ENCODE measurements at regions not wholly inside any gene's neighbourhood (a gene's known extent, or its start where the extent isn't known, plus 50 kb on each side); places are given as distances from the start of the nearest gene placed in this dataset.
A peak's percentile ranks its signal among the peaks of the same experiment; 100 is the strongest.
"Not testable (repeated sequence)": the region's sequence is repeated elsewhere in the genome, so short reads cannot be mapped to it uniquely, and the experiment has no call there.

DNA sequence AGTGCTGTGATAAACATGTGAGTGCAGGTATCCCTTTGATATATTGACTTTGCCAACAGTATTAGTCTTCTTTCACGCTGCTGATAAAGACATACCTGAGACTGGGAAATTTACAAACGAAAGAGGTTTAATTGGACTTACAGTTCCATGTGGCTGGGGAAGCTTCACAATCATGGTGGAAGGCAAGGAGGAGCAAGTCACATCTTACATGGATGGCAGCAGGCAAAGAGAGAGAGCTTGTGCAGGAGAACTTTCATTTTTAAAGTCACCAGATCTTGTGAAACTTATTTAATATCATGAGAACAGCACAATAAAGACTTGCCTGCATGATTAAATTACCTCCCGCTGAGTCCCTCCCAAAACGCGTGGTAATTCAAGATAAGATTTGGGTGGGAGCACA is 277.9 kb upstream of the GCFC2 start:
- not testable (repeated sequence) for FAIRE-seq

DNA sequence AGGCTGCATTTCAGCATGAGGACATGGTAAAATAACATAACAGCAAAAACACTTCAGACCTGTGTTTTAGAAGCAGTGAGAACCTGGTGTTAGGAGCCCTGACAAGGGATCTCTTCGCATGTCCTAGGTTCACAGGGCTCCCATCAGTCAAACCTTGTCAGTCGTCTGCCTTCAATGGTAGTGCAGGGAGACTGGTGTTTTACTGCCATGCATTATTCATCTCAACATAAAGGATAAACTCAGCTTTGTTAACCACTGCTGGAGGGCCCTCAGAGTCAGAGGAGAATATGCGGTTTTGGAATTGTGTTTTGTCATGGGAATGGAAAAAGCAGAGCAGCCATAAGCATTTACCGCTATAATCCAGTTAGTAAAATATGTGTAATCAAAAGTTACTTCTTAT is 275.9 kb upstream of the GCFC2 start:
- FAIRE-seq: no peak

DNA sequence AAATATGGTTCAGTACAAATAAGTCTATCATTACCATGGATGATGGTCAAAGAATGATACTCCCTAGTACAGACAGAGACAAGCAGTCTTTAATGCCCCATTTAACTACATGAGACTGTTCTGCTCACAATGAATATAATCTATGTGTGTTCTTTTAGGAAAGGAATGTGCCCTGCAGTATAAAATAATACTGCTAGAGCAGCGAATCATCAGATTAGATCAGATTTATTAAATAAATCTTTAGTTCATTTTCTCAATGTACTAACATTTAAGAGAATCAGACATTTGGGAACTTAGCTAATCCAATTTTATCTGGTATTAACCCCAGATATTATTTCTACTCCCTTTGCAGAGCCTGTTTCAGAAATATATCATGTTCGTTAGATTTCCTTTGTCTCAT is 272.0 kb upstream of the GCFC2 start:
- FAIRE-seq: no peak

DNA sequence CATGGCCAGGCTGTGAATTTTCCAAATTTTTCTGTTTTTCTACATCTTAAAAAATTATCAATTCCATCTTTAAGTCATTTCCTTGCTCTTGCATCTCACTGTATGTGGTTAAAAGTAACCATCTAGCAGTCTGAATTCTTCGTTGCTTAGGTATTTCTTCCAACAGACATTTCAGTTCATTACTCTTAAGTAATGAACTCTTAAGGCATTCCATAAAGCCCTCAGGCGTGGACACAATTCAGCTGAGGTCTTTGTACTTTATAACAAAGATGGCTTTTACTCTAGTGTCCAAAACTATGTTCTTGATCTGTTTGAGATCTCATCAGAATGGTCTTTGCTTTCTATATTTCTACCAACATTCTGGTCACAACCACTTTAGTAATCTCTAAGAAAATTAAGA is 253.9 kb upstream of the GCFC2 start:
- no peak for FAIRE-seq

DNA sequence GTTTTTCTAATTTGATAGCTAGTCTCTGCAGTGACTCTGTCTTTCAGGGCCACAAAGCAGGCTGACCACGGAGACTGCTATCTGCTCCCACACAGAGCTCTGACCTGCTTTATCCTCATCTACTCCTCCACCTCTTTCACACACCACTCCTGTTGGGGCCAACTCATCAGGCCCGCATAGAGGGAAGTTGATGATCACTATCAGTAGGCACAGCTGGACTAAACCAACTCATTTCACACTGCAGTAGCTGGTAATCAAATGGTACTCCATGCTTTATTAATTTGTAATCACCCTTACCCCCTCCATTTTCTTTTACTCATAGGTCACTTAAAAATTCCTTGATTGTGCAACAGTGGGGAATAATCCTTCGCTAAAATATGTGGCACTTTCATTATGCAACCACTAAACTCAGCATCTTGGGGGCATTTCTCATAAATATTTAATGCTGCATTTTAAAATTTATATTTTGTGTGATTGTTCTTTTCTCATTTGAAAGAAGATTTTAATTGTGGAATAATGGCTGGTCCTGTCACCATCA is 249.8 kb upstream of the GCFC2 start:
- no peak for FAIRE-seq

DNA sequence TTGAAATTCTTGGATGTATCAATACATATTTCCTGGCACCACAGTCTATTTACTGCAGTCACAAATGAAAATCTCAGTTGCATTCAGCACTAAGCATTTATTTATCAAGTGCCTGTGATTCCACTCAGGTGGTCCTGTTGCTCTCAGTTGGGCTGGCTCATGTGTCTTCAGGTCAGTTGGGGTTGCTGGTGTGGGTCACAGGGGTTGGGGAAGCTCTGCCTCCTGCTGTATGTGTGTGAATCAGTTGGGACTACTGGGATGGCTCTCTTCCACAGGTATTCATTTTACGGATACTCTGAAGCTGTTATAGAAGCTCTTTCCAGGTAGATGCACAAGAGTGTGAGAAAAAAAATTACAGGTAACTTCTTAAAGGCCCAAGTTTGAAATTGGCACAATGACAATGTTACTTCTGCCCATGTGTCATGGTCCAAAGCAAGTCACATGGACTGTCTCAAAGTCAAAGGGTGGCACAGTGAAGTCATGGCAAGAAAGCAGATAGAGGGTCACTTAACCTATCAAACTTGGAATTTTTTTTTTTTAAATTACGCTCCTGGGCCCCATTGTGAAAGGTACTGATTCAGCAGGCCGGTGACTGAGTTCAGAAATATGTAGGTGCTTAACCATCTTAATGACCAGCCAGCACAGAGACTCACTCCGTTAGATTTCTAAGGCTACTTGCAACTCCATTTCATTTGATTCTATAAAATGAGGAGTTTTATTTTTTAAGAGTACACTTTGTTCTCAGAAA is 249.2 kb upstream of the GCFC2 start:
- FAIRE-seq: no peak

DNA sequence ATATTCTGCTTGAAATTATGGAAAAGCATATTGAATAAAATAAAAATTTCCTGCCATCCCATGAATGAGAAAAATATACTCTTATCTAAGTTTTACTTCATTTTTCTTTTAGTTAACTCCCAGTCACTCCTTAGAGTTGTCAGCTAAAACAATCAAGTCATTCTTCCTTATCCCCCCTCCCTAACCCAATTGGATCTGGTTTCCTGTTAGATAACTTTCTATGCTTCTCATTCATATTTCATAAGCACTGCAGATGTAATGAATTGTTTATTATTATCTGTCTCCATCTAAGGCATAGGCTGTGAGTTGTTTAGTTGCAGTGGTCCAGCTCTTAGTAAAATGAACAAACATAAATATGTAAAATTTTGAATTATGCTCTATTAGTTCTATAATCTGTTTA is 244.0 kb upstream of the GCFC2 start:
- no peak for FAIRE-seq

DNA sequence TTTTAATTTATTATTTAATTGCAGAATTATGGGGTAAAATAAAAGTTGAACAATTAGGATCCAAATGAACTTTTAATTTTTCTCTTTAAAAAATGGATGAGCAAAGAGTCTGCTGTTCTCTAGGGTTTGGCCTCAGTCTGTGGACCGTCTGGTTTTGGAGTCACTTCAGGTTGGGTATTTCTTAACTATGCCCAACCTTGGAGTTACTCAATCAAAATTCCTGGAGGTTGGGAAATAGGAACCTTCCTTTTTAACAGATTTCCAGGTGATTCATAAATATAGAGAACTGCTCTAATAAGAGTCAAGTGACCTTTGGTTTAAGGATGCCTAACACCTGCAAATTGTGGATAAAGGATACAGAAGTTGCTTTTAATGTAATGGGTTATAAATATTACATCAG is 241.5 kb upstream of the GCFC2 start:
- no peak for FAIRE-seq

DNA sequence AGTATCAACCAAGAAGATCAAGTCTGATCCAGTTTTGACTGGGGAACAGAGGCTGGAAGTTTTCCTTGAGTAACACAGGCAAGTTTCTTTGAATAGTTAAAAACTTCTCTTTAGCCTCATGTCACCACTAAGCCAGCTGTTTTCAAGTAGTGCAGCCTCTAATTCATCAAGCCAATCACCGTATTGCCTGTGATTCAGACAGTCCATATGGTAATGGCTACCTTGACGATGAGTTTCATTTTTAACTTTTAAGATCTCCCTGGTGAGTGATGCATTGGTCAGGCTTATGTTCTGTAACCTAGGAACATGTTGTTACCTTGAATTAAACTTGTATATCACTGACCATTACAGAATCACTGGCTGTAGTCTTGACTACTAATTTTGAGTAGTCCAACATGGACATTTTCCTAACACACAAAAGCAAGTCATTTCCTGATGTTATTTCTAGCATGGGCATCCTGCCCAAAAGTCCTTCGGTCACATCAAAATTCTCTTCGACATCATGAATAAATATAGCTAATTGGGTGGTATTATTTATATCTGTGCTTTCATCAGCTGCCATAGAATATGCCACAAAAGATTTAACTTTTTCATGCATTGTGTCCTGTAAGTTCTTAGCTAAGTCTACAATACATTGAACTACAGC is 238.8 kb upstream of the GCFC2 start:
- no peak for FAIRE-seq

DNA sequence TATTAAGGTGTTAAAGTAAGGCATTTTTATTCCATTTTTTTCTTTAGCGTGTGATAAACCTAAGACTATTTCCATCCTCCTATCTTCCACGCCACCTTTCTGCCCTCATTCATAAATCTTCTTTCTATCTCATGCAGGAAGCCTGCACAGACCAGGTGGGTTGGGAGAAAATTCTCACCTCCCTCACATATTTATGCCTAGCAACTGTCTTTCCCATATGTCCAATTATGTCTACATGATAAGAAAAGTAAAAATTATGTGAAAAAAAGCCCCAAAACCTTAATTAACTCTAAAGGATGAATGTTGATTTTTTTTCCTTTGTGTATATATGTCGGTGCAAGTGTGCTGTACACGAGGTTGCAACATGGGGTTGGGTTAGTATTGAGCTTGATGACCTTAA is 225.6 kb upstream of the GCFC2 start:
- no peak for FAIRE-seq

DNA sequence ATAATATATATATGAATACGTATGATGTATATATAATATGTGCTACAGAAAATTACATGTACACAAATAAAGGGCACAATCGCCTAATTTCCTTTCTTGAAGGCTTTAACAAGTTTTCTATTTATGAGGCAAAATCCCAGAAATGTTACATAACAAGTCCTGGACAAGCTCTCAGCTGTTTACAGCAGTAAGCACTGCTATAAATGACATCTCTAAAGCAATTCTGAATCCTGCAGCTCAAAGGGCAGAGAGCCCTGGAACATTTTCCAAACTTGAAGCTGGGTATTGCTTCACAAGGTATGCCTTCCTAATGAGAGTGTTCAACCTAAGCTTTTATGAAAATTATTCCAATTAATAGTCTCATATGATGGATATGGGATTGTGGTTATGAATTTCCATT is 222.3 kb upstream of the GCFC2 start:
- no peak for FAIRE-seq

DNA sequence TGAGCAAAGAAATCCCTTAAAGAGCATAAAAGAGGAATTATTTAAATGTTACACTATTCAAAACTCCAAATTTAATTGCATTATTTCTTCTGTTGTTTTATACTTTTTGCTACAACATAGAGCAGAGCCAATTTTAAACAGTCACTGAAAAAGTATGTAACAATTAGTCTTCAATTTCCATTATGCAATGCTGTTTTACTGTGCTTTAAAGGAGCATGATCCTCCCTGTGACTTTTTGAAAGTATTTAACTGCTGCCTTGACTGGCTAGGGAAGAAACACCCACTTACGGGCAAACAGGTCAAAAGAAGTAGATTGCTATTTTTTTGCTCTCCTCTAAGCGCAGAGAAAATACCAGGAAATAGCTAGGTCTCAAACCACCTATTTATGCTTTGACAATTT is 217.4 kb upstream of the GCFC2 start:
- no peak for FAIRE-seq

DNA sequence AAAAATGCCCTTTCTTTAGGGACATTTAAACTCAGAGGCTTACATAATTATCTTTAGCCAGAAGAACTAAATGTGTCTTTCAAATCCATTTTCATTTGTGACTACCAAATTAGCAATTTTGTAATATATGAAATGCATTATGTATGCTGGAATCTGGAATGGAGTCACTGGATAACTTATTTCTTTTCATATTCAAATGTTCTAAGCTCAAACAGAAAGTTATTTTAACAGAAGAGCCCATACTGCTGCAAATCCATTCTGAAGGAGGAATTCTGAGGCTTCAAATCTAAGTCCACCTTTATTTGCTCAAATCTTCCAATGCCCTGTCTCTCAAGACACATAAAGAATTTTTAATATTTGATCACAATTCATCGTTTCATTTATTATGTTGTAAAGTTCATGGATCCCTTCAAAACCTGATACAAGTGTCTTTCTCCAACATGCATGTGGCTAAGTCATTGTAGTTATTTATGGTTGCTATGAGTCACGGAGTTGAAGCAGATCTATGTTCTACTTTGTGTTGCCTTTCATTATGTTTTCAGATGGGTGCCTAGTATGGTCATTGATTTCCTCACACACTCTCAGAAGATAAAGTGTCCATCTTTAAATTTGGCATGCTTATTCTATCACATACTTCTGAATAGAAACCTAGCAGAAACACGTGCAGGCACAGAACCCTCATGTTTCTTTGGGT is 214.8 kb upstream of the GCFC2 start:
- no peak for FAIRE-seq

DNA sequence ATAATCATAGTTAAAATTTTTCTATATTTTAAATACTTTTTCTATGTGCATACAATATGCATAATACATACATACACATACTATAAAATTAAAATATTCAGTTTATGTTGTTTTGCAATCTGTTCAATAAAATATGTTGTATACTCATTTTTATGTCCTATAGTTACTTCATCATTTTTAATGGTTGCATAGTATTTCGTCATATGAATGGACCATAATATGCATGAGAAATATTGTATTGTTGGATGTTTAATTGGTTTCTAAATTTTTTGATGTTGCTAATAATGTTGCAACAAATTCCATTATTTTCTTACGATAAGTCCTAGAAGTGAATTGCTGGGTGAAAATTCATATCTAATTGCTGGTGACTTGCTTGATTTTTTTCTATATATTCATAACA is 211.5 kb upstream of the GCFC2 start:
- peak; percentile 11 for FAIRE-seq

DNA sequence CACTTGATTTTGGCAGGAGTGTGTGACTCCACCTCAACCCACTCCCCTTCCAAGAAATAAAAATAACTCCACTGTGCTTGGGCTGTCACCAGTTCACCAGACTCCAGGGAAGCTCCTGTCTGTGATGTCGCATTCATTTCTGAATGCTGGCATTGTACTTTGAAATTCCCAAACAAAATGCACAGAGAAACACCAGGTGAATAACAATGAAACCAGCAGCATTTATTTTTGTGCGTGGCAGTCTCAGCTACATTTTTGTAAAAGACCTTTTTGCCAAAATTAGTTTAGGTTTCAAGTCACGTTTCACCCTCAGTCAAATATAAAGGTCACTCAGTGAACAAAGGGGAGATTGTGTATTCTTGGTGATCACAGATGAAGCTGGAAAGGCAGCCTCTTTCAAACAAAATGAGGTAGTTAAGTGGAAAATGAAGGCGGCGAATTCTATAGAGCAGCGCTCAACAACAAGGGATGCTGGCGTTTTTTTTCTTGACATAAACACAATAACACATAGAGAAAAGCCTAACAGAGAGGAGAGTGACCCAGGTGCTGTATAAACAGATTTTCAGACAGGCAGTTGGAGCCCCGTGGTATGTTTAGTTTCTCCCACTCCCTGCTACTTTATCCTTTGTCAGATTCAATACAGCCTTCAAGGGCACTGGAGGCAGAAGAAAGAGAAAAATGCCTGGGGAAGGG is 210.3 kb upstream of the GCFC2 start:
- no peak for FAIRE-seq

DNA sequence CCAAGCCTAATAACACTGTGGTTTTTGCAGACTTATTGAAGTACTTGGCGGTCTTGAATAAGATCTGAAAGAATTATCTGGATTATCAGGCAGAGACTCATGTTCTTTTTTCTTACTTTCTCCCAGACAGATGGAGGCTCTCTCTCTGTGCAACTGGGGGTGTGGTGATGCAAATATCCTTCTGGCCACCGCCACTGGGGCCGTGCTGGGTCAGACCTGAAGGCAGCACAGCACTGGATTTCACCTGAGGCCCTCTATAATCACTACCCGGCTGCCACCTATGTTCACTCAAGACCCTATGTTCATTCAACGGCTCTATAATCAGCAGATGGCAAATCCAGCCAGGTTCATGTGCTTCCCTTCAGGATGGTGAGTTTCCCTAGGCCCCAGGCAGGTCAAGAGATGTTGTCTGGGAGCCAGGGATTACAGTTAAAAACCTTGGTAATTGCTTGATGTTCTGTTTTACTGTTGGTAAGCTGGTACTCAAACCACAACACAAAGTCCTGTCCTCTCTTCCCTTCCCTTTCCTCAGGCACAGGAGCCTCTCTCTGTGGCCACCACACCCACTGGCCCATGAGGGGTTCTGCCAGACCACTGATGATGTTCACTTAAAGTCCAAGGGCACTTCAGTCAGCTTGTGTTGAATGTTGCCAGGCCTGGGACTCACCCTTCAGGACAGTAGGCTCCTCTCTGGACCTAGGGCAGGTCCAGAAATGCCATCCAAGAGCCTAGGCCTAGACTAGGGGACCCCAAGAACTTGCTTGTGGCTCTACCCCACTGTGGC is 205.3 kb upstream of the GCFC2 start:
- FAIRE-seq: no peak

DNA sequence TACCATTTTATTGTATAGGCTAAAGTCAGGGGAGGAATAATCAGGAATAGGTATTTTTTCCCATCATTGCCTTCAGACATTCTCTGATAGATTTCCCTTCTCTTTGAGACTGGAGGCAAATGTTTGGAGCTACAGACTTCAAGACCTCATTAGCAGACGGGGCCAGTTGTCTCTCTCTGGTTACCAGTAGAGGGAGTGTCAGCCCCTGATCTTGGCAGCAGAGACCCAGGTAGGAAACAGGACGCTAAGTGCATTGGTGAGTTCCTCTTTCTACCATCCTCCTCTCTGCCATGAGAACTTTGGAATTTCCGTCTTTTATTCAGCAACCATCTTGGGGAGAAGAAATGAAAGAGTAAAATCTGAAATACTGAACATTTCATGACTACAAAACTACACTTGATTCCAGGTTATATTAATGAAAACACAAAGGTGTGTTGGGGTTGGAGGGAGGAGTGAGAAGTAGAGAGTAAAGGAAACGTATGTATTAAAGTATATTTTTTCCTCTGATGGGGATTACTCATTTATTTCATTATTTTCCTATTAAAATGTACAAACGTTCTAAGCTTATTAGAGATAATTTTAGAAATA is 186.2 kb upstream of the GCFC2 start:
- FAIRE-seq: no peak

DNA sequence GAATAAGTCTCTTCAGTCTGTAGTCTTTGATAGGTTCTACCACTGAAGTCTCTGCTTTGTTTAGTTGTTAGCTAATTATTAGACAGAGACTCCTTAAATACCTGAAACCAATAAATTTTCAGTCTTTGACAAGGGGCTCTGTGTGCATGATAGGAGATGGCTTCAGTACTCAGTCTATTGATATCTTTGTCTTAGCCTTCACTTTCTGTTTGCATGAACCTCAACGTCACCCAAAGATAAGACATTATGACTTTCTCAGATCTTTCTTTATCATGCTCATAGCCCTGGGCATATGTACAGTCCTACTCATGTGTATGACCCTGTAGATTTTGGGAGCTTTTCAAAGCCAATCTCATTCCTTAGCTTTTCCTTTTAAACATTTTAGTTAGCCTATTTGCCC is 183.5 kb upstream of the GCFC2 start:
- no peak for FAIRE-seq

DNA sequence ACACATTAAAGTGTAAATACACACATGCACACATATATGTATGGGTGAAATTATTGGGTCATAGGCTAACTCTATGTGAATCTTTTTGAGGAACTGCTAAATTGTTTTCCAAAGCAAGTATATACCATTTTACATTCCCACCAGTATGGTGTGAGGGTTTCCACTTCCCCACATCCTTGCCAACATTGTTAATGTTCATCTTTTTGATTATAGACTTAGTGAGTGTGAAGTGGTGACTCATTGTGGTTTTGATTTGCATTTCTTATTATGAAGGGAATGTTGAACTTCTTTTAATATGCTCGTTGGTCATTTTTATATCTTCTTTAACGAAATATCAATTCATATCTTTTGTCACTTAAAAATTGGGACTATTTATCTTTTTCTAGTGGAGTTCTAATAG is 181.8 kb upstream of the GCFC2 start:
- FAIRE-seq: no peak

DNA sequence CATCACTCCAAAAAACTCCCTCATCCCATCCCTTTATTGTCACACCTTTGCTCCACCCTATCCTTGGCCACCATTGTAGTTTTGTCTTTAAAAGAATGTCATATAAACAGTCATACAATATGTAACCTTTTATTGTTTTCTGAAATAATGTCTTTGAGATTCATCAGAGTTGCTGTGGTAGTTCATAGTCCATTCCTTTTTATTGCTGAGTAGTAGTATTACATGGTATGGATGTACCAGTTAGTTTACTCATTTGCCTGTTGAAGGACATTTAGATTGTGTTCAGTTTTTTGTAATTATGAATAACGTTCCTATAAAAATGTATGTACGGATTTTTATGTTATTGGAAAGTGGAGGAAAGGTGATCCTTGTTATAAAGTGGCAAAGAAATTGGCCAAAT is 171.8 kb upstream of the GCFC2 start:
- no peak for FAIRE-seq

DNA sequence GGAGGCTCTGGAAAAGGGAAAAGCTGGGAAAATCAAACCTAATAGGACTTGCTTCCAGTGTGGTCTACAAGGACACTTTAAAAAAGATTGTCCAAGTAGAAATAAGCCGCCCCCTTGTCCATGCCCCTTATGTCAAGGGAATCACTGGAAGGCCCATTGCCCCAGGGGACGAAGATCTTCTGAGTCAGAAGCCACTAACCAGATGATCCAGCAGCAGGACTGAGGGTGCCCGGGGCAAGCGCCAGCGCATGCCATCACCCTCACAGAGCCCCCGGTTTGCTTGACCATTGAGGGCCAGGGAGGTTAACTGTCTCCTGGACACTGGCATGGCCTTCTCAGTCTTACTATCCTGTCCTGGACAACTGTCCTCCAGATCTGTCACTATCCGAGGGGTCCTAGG is 164.9 kb upstream of the GCFC2 start:
- not testable (repeated sequence) for FAIRE-seq
